Smooth muscle cell (in vitro differentiated cells): ENCODE measurements at regions not wholly inside any gene's neighbourhood (a gene's known extent, or its start where the extent isn't known, plus 50 kb on each side); places are given as distances from the start of the nearest gene placed in this dataset.

Experiments used
- DNase-seq: peaks from one replicate; lab custom pipeline; 2025; ENCODE audit not compliant: unreplicated experiment; lab: John Stamatoyannopoulos, UW
- H2AFZ ChIP-seq: fragments of 200-600 bp; sonication (generic); 2 replicates; pipeline ENCODE4 v1.6.0; 2016; ENCODE audit warnings: antibody characterized with exemption, low read depth, mild to moderate bottlenecking
- H3F3A ChIP-seq: fragments of 200-600 bp; sonication (generic); 2 replicates; pipeline ENCODE4 v1.6.0; 2017; ENCODE audit warnings: antibody characterized with exemption, low read depth
- H3K27ac ChIP-seq: fragments of 200-600 bp; sonication (generic); 2 replicates; pipeline ENCODE4 v1.5.1; 2016; ENCODE audit warnings: low read depth, mild to moderate bottlenecking
- H3K27me3 ChIP-seq: fragments of 200-600 bp; sonication (generic); 2 replicates; pipeline ENCODE4 v1.6.1; 2016; ENCODE audit warnings: low read depth, mild to moderate bottlenecking
- H3K36me3 ChIP-seq: fragments of 200-600 bp; sonication (generic); 2 replicates; pipeline ENCODE4 v1.5.1; 2016; ENCODE audit warnings: low read depth
- H3K4me1 ChIP-seq: fragments of 200-600 bp; sonication (generic); 2 replicates; pipeline ENCODE4 v1.5.1; 2016; ENCODE audit warnings: low read depth
- H3K4me2 ChIP-seq: fragments of 200-600 bp; sonication (generic); 2 replicates; pipeline ENCODE4 v1.6.0; 2016; ENCODE audit warnings: mild to moderate bottlenecking
- H3K4me3 ChIP-seq: fragments of 200-600 bp; sonication (generic); 2 replicates; pipeline ENCODE4 v1.5.1; 2016; ENCODE audit warnings: mild to moderate bottlenecking
- H3K79me2 ChIP-seq: fragments of 200-600 bp; sonication (generic); 2 replicates; pipeline ENCODE4 v1.6.0; 2016; ENCODE audit warnings: low read depth, mild to moderate bottlenecking
- H3K9ac ChIP-seq: fragments of 200-600 bp; sonication (generic); 2 replicates; pipeline ENCODE4 v1.6.0; 2016; ENCODE audit warnings: low read depth
- H3K9me3 ChIP-seq: fragments of 200-600 bp; sonication (generic); replicated peaks from 2 replicates; pipeline ENCODE4 v1.5.1; 2016; ENCODE audit warnings: low read depth
- H4K20me1 ChIP-seq: fragments of 200-600 bp; sonication (generic); 2 replicates; pipeline ENCODE4 v1.6.0; 2016; ENCODE audit warnings: low read depth
- CTCF ChIP-seq: fragments of 200-600 bp; sonication (generic); IDR thresholded peaks from 2 replicates; pipeline ENCODE4 v1.5.1; 2017; ENCODE audit warnings: borderline replicate concordance, mild to moderate bottlenecking, antibody characterized with exemption; ENCODE audit not compliant: insufficient read depth, poor library complexity, severe bottlenecking
- WGBS: methylation state at CpG from one replicate; pipeline ENCODE4 v1.1.7; 2016; ENCODE audit warnings: low lambda C conversion rate; 5-methylcytosine and 5-hydroxymethylcytosine counted together

GRCh38 chr15:36177590-36178302, 401.7 kb upstream of the CDIN1 start:
- peak overlapping the region; percentile 7 for H2AFZ ChIP-seq
- no peak for DNase-seq
- no peaks in the 10 kb centered on the region for H3K36me3 ChIP-seq
- H3K4me3 ChIP-seq: no peak overlapping the region
- no peaks in the 10 kb centered on the region for H4K20me1 ChIP-seq
- peak overlapping the region; percentile 1 for H3K4me2 ChIP-seq
- H3K4me1 ChIP-seq: no peaks in the 10 kb centered on the region
- no peak overlapping the region for H3K9ac ChIP-seq
- H3K27ac ChIP-seq: no peak overlapping the region
- peaks cover 9% of the 10 kb centered on the region for H3F3A ChIP-seq
- no peaks in the 10 kb centered on the region for H3K27me3 ChIP-seq
- WGBS: 45% methylated on average over 1 of the region's 1 CpG
- TF ChIP-seq CTCF: no peak
- H3K9me3 ChIP-seq: no peaks in the 10 kb centered on the region
- H3K79me2 ChIP-seq: no peaks in the 10 kb centered on the region

GRCh38 chr15:36178303-36178633, 401.2 kb upstream of the CDIN1 start:
- no peak for DNase-seq
- H3K27me3 ChIP-seq: no peaks in the 10 kb centered on the region
- H3K36me3 ChIP-seq: no peaks in the 10 kb centered on the region
- no peak overlapping the region for H2AFZ ChIP-seq
- WGBS: 81% methylated on average over 2 of the region's 2 CpGs
- no peak overlapping the region for H3K9ac ChIP-seq
- H3K4me1 ChIP-seq: no peaks in the 10 kb centered on the region
- H3K4me2 ChIP-seq: peak overlapping the region; percentile 1
- H3K79me2 ChIP-seq: no peaks in the 10 kb centered on the region
- H3K4me3 ChIP-seq: no peak overlapping the region
- no peaks in the 10 kb centered on the region for H4K20me1 ChIP-seq
- TF ChIP-seq CTCF: no peak
- H3F3A ChIP-seq: peaks cover 13% of the 10 kb centered on the region
- H3K27ac ChIP-seq: no peak overlapping the region
- no peaks in the 10 kb centered on the region for H3K9me3 ChIP-seq

- Histone ChIP-seq H3K27ac (no peak overlapping the region), H3K4me2 (no peak overlapping the region), H3F3A (peaks cover 5% of the 10 kb centered on the region), H3K9me3 (no peaks in the 10 kb centered on the region), H3K27me3 (no peaks in the 10 kb centered on the region), H3K79me2 (no peaks in the 10 kb centered on the region), H3K4me3 (no peak overlapping the region), H3K4me1 (no peaks in the 10 kb centered on the region), H3K9ac (no peak overlapping the region), H4K20me1 (no peaks in the 10 kb centered on the region), H3K36me3 (no peaks in the 10 kb centered on the region), H2AFZ (no peak overlapping the region)
- DNase-seq: no peak
- no peak for TF ChIP-seq CTCF
- WGBS: 41% methylated on average over 2 of the region's 2 CpGs
Measured at GRCh38 chr15:36183201-36183600, 396.2 kb upstream of the CDIN1 start.

GRCh38 chr15:36185438-36185837, 394.0 kb upstream of the CDIN1 start:
- Histone ChIP-seq H3F3A (peaks cover 5% of the 10 kb centered on the region), H3K9ac (no peak overlapping the region), H3K4me1 (no peaks in the 10 kb centered on the region), H3K4me2 (no peak overlapping the region), H2AFZ (no peak overlapping the region), H3K27me3 (no peaks in the 10 kb centered on the region), H3K9me3 (no peaks in the 10 kb centered on the region), H3K79me2 (no peaks in the 10 kb centered on the region), H3K27ac (no peak overlapping the region), H3K36me3 (no peaks in the 10 kb centered on the region), H3K4me3 (no peak overlapping the region), H4K20me1 (no peaks in the 10 kb centered on the region)
- TF ChIP-seq CTCF: no peak
- 79% methylated on average over 1 of the region's 1 CpG for WGBS
- DNase-seq: no peak
